ENCODE measurements at regions not wholly inside any gene's neighbourhood (a gene's known extent, or its start where the extent isn't known, plus 50 kb on each side); places are given as distances from the start of the nearest gene placed in this dataset.

DNA sequence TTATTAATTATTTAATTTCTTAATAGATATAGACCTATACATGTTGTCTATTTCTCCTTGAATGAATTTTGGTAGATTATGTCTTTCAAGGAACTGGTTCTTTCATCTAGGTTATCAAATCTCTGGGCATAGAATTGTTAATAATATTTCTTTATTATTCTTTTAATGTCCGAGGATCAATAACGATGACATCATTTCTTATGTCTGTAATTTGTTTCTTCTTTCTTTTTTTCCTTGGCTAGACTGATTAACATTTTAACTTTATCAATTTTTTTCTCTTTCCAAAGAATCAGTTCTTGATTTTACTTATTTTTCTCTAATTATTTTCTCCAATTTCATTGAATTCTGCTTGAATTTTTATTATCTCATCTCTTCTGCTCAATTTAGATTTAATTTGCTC lies 156.0 kb downstream of the ISL1 start:
- TF ChIP-seq, protein P1, sequence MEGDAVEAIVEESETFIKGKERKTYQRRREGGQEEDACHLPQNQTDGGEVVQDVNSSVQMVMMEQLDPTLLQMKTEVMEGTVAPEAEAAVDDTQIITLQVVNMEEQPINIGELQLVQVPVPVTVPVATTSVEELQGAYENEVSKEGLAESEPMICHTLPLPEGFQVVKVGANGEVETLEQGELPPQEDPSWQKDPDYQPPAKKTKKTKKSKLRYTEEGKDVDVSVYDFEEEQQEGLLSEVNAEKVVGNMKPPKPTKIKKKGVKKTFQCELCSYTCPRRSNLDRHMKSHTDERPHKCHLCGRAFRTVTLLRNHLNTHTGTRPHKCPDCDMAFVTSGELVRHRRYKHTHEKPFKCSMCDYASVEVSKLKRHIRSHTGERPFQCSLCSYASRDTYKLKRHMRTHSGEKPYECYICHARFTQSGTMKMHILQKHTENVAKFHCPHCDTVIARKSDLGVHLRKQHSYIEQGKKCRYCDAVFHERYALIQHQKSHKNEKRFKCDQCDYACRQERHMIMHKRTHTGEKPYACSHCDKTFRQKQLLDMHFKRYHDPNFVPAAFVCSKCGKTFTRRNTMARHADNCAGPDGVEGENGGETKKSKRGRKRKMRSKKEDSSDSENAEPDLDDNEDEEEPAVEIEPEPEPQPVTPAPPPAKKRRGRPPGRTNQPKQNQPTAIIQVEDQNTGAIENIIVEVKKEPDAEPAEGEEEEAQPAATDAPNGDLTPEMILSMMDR (conservative IDR thresholded peaks at IDR 0.05; ENCODE audit: low read depth in 2 of 2), result no peak
- TF ChIP-seq CREB1 (CRISPR knock-in tag; IDR thresholded peaks at IDR 0.05; ENCODE audit: low read depth) (no peak), POLR2AphosphoS5 (IDR thresholded peaks at IDR 0.05; ENCODE audit: low read depth) (no peak), EZH2phosphoT487 (IDR thresholded peaks at IDR 0.05; ENCODE audit: unreplicated experiment) (no peak)
